ENCODE measurements at regions not wholly inside any gene's neighbourhood (a gene's known extent, or its start where the extent isn't known, plus 50 kb on each side); places are given as distances from the start of the nearest gene placed in this dataset.

DNA sequence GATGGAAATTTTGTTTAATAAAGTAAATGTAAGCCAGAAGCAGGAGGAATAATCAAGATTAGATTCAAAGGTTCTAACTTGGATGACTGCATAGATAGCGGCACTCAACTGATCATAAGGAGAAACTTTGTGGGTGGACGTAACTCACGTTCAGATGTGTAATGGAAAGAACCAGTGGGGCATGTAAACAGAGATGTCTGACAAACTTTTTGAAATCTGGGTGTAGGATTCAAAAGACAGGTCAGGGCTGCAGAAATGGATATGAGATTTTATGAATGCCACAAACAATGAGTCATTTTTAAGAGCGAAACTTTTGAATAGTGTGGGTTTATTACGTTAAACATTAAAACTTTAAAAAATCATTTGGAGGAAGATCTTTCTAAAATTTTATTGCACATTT, 375.6 kb downstream of the GBA3 start:
- H3K27ac ChIP-seq = no peak overlapping the region
- no peak for DNase-seq
- H3K4me1 ChIP-seq = no peaks in the 10 kb centered on the region
- intact Hi-C loops (cut with DNase I; ENCODE audit: low total_unique reads) = no loop called here
- H3K9me3 ChIP-seq = no peaks in the 10 kb centered on the region
- H3K36me3 ChIP-seq = no peaks in the 10 kb centered on the region
- TF ChIP-seq POLR2A (IDR thresholded peaks at IDR 0.05) = no peak
- TF ChIP-seq, protein P1, sequence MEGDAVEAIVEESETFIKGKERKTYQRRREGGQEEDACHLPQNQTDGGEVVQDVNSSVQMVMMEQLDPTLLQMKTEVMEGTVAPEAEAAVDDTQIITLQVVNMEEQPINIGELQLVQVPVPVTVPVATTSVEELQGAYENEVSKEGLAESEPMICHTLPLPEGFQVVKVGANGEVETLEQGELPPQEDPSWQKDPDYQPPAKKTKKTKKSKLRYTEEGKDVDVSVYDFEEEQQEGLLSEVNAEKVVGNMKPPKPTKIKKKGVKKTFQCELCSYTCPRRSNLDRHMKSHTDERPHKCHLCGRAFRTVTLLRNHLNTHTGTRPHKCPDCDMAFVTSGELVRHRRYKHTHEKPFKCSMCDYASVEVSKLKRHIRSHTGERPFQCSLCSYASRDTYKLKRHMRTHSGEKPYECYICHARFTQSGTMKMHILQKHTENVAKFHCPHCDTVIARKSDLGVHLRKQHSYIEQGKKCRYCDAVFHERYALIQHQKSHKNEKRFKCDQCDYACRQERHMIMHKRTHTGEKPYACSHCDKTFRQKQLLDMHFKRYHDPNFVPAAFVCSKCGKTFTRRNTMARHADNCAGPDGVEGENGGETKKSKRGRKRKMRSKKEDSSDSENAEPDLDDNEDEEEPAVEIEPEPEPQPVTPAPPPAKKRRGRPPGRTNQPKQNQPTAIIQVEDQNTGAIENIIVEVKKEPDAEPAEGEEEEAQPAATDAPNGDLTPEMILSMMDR (IDR thresholded peaks at IDR 0.05) = no peak
- no peak overlapping the region for H3K4me3 ChIP-seq
- H3K27me3 ChIP-seq = no peaks in the 10 kb centered on the region

DNA sequence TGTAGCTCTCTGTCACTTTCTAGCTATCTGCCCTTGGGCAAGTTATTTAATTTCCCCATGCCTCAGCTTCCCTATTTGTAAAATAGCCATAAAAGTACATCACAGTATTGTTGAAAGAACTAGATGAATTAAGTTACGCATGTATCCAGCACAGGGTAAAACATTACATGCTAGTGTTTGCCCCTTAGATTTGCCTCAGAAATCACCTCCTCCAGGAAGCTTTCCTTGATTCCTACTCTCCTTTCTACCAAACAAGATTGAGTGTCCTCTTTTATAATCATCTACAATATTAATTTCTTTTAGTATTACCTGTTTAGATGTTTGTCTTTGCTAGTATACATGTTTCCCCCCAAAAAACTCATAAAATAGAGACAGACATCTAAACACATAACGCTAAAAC, 369.5 kb downstream of the GBA3 start:
- H3K9me3 ChIP-seq = no peaks in the 10 kb centered on the region

DNA sequence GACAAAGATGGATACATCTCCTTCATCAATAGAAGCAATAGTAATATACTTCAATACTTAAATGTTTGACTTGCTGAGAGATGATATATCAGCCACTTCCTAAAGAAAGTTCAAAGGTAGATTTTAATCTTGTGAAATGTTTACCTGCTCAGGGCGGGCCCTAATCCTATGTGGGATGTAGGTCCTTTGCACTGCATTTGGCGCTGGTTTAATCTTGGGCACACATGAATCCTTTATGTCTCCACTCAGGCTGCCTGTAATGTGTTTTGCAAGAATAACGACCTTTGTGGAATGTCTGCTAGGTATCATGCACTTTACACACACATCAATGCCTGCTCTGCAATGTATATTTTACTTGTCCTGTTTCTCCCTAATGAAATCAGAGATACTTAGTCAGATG, 368.7 kb downstream of the GBA3 start:
- TF ChIP-seq POLR2A (IDR thresholded peaks at IDR 0.05) = no peak
- intact Hi-C loops (cut with DNase I; ENCODE audit: low total_unique reads) = no loop called here
- Histone ChIP-seq H3K36me3 (no peaks in the 10 kb centered on the region), H3K4me1 (no peaks in the 10 kb centered on the region), H3K9me3 (no peaks in the 10 kb centered on the region), H3K27ac (no peak overlapping the region), H3K4me3 (no peak overlapping the region), H3K27me3 (no peaks in the 10 kb centered on the region)
- no peak for DNase-seq

More for the DNA sequence above, 369.5 kb downstream of the GBA3 start:
- Histone ChIP-seq H3K27ac (no peak overlapping the region), H3K36me3 (no peaks in the 10 kb centered on the region), H3K27me3 (no peaks in the 10 kb centered on the region), H3K4me1 (no peaks in the 10 kb centered on the region), H3K4me3 (no peak overlapping the region)
- no peak for DNase-seq
- TF ChIP-seq, protein P1 (IDR thresholded peaks at IDR 0.05) = no peak
- no peak for TF ChIP-seq POLR2A (IDR thresholded peaks at IDR 0.05)
- intact Hi-C loops (cut with DNase I; ENCODE audit: low total_unique reads) = no loop called here

DNA sequence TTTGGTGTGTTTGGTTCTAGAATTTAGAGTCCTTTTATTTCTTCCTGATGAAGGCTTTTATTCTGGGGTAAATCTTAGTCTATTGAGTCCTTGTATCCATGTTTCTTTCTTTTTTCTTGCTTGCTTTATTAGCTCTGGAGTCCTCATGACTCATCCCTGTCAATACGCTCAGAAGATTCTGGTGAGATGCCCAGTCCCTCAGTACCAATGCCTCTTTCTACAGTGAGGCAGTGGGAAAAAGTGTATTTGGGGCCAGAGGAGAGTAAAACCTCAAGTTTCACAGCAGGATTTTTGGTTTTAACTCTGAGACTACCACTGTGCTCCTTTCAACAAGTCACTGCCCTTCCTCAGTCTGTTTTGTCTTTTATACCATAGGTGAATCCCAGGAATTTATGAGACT, 368.0 kb downstream of the GBA3 start:
- H3K4me3 ChIP-seq = no peak overlapping the region
- no peaks in the 10 kb centered on the region for H3K4me1 ChIP-seq
- no peaks in the 10 kb centered on the region for H3K27me3 ChIP-seq
- H3K9me3 ChIP-seq = no peaks in the 10 kb centered on the region
- intact Hi-C loops (cut with DNase I; ENCODE audit: low total_unique reads) = no loop called here
- no peaks in the 10 kb centered on the region for H3K36me3 ChIP-seq
- TF ChIP-seq, protein P1 (IDR thresholded peaks at IDR 0.05) = no peak
- DNase-seq = no peak
- H3K27ac ChIP-seq = no peak overlapping the region

DNA sequence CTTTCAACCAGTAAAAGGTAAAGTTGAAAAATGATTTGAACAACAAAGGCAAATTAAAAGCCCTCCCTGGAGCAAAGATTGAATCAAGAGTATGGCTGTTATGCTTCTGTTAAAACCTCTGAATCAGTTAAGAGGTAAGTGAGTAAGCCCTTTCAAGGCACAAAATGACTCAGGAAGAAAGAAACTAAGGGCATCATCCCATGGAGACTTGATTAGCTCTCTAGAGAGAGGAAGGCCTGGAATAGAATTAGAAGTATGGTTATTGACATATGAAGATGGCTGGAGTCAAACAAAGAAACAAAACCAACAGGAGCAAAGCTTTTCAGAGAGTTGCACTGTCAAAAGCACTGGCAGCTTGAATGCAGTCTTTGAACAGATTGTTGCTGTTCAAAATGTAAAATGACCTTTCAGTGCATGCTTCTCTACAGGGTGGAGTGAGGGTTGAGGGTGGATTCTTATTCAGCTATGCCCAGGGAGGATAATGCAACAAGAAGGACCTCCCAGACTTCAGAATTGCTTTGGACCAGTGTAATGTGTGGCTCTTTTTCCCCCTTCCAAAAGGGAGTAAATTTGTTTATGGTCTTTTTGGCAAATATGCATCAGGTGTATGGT, 365.5 kb downstream of the GBA3 start:
- H3K9me3 ChIP-seq = no peaks in the 10 kb centered on the region
- intact Hi-C loops (cut with DNase I; ENCODE audit: low total_unique reads) = no loop called here
- no peaks in the 10 kb centered on the region for H3K4me1 ChIP-seq
- H3K4me3 ChIP-seq = no peak overlapping the region
- no peak overlapping the region for H3K27ac ChIP-seq
- no peaks in the 10 kb centered on the region for H3K27me3 ChIP-seq
- no peak for DNase-seq
- no peaks in the 10 kb centered on the region for H3K36me3 ChIP-seq
- TF ChIP-seq, protein P1 (IDR thresholded peaks at IDR 0.05) = no peak
- no peak for TF ChIP-seq POLR2A (IDR thresholded peaks at IDR 0.05)

DNA sequence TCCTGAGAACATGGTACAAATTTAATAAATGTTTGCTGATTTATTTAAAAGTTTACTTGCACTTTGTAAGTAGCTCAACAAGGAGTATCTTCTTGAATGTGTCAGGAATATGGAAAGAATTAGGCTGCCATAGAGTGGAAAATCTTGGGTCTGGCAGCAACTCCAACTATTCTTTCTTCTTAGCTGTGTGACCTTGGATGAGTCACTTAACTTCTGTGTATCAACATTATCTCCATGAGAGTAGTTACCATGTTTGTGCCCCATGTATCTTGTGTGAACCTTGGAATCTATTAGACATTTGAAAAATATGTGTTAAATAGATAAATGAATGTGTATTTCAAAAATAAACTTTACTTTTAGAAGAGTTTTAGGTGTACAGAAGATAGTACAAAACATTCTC, 348.8 kb downstream of the GBA3 start:
- H3K4me3 ChIP-seq = no peak overlapping the region
- no peak overlapping the region for H3K27ac ChIP-seq
- intact Hi-C loops (cut with DNase I; ENCODE audit: low total_unique reads) = no loop called here
- no peak for TF ChIP-seq POLR2A (IDR thresholded peaks at IDR 0.05)
- TF ChIP-seq, protein P1 (IDR thresholded peaks at IDR 0.05) = no peak
- H3K36me3 ChIP-seq = no peaks in the 10 kb centered on the region
- no peak for DNase-seq
- H3K4me1 ChIP-seq = no peaks in the 10 kb centered on the region
- H3K9me3 ChIP-seq = no peaks in the 10 kb centered on the region
- no peaks in the 10 kb centered on the region for H3K27me3 ChIP-seq

Data from uterus (tissue), 3 donors.